GM18520 (cell line): ENCODE measurements at regions not wholly inside any gene's neighbourhood (a gene's known extent, or its start where the extent isn't known, plus 50 kb on each side); places are given as distances from the start of the nearest gene placed in this dataset.
A peak's percentile ranks its signal among the peaks of the same experiment; 100 is the strongest.
"Not testable (repeated sequence)": the region's sequence is repeated elsewhere in the genome, so short reads cannot be mapped to it uniquely, and the experiment has no call there.

Experiments
- ATAC-seq: cut with Tn5 transposase; IDR thresholded peaks from one replicate; pipeline ENCODE4 v1.9.1; 2021; ENCODE audit not compliant: unreplicated experiment

- not testable (repeated sequence) for ATAC-seq
Measured at GRCh38 chr4:121616449-121616848, 80.3 kb downstream of the ANXA5 start.

DNA sequence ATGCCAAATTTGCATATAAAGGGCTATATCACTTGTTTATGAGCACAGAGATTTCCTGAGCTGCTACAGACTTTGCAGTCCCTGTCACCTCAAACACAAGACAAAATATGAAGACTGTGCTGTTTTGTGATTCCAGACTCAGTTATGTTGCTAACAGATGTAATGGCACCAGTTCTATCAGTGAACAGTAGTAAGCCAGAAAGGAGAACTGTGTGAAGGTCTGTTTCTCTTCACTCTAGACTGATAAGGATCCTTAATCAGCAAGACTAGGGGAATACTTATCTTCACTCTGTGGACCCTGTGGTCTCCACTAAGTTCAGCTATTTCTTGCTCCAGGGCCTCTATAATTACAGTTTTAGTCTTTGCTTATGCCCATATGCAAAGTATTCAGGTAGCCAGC lies 82.7 kb downstream of the ANXA5 start:
- ATAC-seq = no peak

- ATAC-seq = no peak
Measured at GRCh38 chr4:121599049-121599448, 97.7 kb downstream of the ANXA5 start.

- peak; percentile 78 for ATAC-seq
Measured at GRCh38 chr4:121597346-121597934, 99.3 kb downstream of the ANXA5 start.

GRCh38 chr4:121594796-121595526 lies 101.8 kb downstream of the ANXA5 start:
- no peak for ATAC-seq

DNA sequence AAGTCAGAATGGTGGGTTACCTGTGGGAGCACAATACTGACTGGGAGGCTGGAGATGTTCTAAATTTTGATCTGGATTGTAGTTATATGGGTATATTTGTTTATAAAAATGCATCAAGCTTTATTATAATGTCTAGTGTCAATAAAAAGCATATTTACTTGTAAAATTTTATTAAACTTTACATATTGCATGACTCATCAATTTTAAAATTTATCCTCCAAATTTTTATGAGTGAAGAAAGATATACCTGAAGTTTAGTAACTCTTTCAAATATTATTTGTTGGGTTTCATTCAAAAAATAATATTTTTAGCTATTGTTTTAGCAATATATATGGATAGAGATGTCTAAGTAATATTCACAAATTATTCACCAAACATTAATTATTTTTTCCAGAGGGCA lies 103.0 kb downstream of the ANXA5 start:
- no peak for ATAC-seq

- not testable (repeated sequence) for ATAC-seq
Measured at GRCh38 chr4:121592257-121592656, 104.5 kb downstream of the ANXA5 start.

DNA sequence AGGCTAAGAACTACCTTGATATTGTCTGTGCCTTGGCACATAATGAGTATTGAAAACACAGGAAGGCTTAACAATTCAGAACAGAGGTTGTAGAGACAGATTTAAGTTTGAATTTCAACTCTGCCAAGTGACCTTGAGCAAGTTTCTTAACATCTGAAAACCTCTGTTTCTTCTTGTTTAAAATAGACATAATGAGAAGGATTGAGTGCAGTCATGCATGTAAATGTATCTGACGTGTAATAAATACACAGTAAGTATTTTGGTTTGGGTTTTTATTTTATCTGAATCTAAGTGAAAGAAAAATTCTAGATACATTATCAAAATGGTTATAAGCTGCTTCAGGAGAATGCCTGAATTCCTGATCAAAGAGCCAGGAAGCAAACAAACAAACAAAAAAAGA lies 111.9 kb downstream of the ANXA5 start:
- no peak for ATAC-seq

GRCh38 chr4:121583396-121583795 lies 113.4 kb downstream of the ANXA5 start:
- no peak for ATAC-seq

DNA sequence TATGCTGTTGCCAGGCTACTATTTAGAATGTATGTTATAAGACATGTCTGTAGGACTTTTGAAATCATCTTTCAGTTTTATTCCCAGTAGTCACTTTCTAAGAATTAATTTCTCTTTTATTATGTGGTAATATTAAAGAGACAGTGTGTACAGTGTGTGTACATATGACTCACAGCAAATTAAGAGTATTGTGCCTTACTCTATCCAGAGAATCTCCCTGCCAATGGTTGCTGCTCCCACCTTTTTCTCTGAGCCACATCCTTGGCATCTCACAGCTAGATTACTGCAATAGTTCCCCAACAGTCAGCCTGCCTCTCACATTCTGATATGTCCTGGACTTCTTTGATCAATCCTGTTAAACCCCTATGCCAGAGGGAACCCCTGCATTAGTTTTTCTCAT lies 114.5 kb downstream of the ANXA5 start:
- no peak for ATAC-seq

DNA sequence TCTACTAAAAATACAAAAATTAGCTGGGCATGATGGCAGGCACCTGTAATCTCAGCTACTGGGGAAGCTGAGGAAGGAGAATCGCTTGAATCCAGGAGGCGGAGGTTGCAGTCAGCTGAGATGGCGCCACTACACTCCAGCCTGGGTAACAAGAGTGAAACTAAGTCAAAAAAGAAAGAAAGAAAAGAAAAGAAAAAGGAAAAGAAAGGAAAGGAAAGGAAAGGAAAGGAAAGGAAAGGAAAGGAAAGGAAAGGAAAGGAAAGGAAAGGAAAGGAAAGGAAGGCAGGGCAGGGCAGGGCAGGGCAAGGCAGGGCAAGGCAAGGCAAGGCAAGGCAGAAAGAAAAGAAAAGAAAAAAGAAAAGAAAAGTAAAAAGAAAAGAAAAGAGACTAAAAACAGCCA lies 121.4 kb downstream of the ANXA5 start:
- not testable (repeated sequence) for ATAC-seq

DNA sequence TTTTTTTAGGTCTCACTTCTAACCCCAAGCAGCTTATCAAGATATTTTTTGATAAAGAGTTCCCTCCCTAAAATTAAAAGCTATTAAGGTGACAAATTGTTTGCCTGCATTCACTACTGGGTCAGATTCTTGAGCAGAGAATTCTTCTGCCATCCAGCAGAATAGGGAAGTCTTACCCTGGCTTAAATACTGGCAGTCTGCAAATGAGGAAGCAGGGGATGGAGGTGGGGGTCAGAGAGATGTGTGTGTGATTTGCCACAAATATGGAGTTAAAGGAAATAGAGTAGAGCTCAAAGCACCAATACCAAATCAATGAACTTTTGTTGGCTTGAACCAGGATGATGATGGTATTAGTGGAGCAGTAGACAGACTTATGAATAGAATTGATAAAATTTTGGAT lies 122.2 kb downstream of the ANXA5 start:
- no peak for ATAC-seq

GRCh38 chr4:121567748-121568147 lies 129.0 kb downstream of the ANXA5 start:
- no peak for ATAC-seq

GRCh38 chr4:121564840-121565375 lies 131.9 kb downstream of the ANXA5 start:
- no peak for ATAC-seq

DNA sequence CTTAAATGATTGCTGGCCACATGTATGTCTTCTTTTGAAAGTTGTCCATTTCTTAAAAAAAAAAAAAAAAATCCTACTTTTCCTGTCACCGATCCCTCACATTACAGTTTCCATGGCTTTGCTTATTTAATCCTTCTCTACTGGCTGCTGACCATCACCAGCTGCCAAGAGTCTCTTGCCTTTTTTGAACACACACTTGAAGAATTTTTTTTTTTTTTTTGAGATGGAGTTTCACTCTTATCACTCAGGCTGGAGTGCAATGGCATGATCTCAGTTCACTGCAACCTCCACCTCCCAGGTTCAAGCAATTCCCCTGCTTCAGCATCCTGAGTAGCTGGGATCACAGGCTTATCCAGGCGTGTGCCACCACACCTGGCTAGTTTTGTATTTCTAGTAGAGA lies 134.0 kb downstream of the ANXA5 start:
- no peak for ATAC-seq

- no peak for ATAC-seq
Measured at GRCh38 chr4:121555315-121556107, 141.3 kb downstream of the ANXA5 start.

DNA sequence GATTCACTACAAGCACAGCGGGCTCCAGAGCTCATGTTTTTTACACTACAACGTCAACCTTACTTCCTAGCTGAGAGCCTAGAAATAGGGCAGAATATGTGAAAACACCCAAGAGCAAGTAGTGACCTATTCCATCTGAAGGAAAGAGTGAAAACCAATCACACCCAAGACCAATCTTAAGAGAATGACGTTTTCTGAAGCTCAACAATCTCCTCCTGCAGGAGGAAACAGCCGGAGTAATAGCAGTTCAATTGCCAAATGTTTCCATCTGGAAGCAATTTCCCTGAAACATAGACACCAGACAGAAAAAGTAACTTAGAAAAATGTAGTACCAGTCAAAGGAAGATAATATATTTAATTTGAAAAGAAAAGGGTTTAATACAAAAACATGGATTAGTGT lies 142.4 kb downstream of the ANXA5 start:
- ATAC-seq = no peak

- no peak for ATAC-seq
Measured at GRCh38 chr4:121551881-121552280, 144.9 kb downstream of the ANXA5 start.

DNA sequence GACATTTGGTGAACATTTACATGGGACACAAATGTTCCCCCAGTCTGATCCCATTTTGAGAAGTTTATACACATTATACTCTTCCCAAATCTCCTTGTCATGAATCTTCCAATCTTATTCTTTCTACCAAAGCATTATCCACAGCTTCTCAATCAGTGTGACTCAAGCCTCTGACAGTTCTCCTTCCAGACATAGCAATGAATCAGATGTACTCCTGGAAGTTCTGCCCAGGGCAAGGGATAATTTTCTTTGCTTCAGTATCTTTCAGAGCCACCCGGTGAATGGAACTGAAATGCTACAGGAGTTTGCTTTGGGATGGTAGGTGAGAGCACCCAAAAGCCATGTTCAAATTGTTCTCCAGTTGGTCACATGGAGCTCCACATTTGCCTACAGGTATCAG lies 145.5 kb downstream of the ANXA5 start:
- ATAC-seq = no peak

DNA sequence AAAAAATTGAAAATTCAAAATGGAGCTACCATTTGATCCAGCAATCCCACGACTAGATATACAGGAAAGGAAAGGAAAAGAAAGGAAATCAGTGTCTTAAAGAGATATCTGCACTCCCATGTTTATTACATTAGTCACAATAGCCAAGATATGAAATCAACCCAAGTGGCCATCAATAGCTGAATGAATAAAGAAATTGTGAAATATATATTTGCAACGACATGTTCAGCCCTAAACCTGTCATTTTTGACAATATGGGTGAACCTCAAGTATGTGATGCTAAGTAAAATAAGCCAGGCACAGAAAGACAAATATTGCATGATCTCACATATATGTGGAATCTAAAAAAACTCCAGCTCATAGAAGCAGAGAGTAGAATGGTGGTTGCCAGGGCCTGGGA lies 155.1 kb downstream of the ANXA5 start:
- no peak for ATAC-seq

GRCh38 chr4:121535351-121535750 lies 154.5 kb upstream of the QRFPR start:
- ATAC-seq = no peak

- no peak for ATAC-seq
Measured at GRCh38 chr4:121534187-121534586, 153.4 kb upstream of the QRFPR start.
